Thyroid gland (tissue), 4 donors: ENCODE measurements at regions not wholly inside any gene's neighbourhood (a gene's known extent, or its start where the extent isn't known, plus 50 kb on each side); places are given as distances from the start of the nearest gene placed in this dataset.

Source experiments
- POLR2A ChIP-seq, 2 donors: fragments of 450-650 bp; IDR thresholded peaks; one replicate each; pipeline ENCODE4 v1.6.1; 2017; ENCODE audit warnings: antibody characterized with exemption in 2 of 2, mild to moderate bottlenecking in 2 of 2, moderate library complexity in 1 of 2
- TF ChIP-seq, protein P1 (sequence below), 6 experiments: fragments of 200-600 bp in 3 of 6; fragments of 450-650 bp in 3 of 6; sonication (generic) in 3 of 6; IDR thresholded peaks; one replicate each; pipeline ENCODE4 v1.5.1; 2016 to 2019; ENCODE audit warnings: antibody characterized with exemption in 6 of 6, mild to moderate bottlenecking in 2 of 6, inconsistent platforms in 1 of 6, moderate library complexity in 1 of 6

DNA sequence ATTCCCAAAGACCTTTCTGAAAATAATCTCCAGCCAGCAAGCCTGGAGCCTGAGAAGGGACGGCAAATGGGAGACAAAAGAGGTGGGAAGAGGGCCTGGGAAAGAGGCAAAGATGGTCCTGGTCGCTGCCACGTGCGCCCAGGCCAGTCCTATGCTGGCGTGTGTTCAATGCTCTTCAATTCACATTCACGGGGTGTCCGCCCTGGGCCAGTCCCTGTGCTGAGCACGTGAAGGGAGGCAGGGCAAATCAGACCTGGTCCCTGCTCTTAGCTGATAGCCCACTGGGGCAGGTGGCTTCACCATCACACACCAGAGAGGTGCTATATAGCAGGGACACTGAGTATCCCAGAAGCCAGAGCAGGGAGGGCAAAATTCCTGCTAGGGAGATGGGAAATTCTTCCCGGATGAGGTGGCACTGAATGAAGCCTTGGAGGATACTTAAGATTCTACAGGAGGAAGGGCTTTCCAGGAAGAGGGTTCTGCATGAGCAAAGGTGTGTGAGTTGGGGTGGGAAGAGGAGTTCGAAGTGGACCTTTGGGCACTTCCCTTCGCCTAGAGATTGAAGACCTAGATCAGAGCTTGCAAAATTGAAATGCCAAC, 148.2 kb downstream of the CHST1 start:
- no peak for TF ChIP-seq POLR2A (IDR thresholded peaks at IDR 0.05)
- TF ChIP-seq, protein P1, sequence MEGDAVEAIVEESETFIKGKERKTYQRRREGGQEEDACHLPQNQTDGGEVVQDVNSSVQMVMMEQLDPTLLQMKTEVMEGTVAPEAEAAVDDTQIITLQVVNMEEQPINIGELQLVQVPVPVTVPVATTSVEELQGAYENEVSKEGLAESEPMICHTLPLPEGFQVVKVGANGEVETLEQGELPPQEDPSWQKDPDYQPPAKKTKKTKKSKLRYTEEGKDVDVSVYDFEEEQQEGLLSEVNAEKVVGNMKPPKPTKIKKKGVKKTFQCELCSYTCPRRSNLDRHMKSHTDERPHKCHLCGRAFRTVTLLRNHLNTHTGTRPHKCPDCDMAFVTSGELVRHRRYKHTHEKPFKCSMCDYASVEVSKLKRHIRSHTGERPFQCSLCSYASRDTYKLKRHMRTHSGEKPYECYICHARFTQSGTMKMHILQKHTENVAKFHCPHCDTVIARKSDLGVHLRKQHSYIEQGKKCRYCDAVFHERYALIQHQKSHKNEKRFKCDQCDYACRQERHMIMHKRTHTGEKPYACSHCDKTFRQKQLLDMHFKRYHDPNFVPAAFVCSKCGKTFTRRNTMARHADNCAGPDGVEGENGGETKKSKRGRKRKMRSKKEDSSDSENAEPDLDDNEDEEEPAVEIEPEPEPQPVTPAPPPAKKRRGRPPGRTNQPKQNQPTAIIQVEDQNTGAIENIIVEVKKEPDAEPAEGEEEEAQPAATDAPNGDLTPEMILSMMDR (IDR thresholded peaks at IDR 0.05) = no peak
